Astrocyte of the spinal cord (primary cell): ENCODE measurements at regions not wholly inside any gene's neighbourhood (a gene's known extent, or its start where the extent isn't known, plus 50 kb on each side); places are given as distances from the start of the nearest gene placed in this dataset.
"Not testable (repeated sequence)": the region's sequence is repeated elsewhere in the genome, so short reads cannot be mapped to it uniquely, and the experiment has no call there.

Experiments
- DNase-seq: peaks from one replicate; pipeline ENCODE4 v3.0.0; 2011; ENCODE audit warnings: low read depth, low spot score
- H3K4me3 ChIP-seq: 2 replicates; pipeline ENCODE4 v1.5.1; 2011; ENCODE audit warnings: low read depth, mild to moderate bottlenecking, low read length, moderate library complexity
- CTCF ChIP-seq: IDR thresholded peaks from 2 replicates; pipeline ENCODE4 v1.5.1; 2012; ENCODE audit warnings: low read depth, mild to moderate bottlenecking, low read length, inconsistent platforms
- in situ Hi-C: cut with HindIII; loops from 2 replicates; pipeline ENCODE4 v1.10.0; 2017; ENCODE audit warnings: low sequenced_read_pairs

GRCh38 chr2:55124682-55125081 is 74.4 kb upstream of the RTN4 start:
- in situ Hi-C loops, H3K4me3 ChIP-seq, DNase-seq: not testable (repeated sequence)

GRCh38 chr2:55123851-55124269 is 73.6 kb upstream of the RTN4 start:
- TF ChIP-seq CTCF: no peak
- no peak overlapping the region for H3K4me3 ChIP-seq
- no peak for DNase-seq
- in situ Hi-C loops: no loop called here

DNA sequence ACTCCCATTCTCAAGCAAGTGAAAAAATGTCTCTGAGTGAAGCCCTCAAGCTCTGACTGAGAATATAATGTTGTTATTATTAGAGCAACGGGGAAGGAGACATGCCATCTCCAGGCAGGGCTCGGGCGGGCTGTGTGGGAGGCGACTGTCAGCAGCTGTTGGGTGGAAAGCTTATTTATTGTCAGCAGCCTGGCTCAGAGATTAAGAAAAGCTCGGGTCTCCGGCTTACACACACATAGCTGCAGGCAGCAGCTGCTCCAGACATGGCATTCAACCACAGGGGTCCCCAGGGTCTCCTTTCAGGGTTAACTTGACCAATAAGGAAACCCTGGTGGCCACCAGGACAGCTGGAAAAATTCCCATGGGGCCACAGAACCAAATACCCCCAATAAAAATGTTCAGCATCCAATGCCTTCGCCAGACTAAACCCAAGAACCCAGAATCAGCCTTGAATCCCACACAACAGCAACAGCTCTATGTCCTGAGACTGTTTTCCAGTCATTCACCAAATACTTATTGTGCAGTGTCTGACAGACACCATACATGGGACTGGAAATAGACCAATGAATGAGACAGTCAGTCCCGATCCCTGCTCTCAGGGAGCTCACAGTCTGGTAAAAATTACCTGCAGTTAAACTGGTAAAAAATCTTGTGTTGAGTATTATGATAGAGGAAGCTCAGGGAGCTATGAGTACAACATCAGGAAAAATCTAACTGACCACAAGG is 70.5 kb upstream of the RTN4 start:
- in situ Hi-C loops: no loop called here
- no peak for TF ChIP-seq CTCF
- DNase-seq: peak; percentile 58
- H3K4me3 ChIP-seq: no peak overlapping the region

GRCh38 chr2:55119711-55120487 is 69.6 kb upstream of the RTN4 start:
- in situ Hi-C loops: no loop called here
- TF ChIP-seq CTCF: no peak
- H3K4me3 ChIP-seq: no peak overlapping the region
- no peak for DNase-seq

- TF ChIP-seq CTCF: no peak
- in situ Hi-C loops: no loop called here
- DNase-seq: no peak
- H3K4me3 ChIP-seq: no peak overlapping the region
Observed at GRCh38 chr2:55118643-55119083, 68.4 kb upstream of the RTN4 start.

DNA sequence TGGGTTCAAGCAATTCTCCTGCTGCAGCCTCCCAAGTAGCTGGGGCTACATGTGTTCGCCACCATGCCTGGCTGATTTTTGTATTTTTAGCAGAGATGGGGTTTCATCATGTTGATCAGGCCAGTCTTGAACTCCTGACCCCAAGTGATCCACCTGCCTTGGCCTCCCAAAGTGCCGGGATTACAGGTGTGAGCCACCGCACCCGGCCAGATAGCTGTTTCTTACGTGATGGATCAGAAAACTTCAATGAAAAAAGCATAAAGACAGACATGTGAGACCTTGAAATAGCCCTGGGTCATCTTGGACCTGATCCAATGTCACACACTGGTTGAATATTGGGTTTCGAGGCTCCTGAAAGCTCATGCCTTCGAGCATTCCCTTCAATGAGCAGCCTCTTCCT is 66.7 kb upstream of the RTN4 start:
- no peak overlapping the region for H3K4me3 ChIP-seq
- no peak for TF ChIP-seq CTCF
- no peak for DNase-seq
- in situ Hi-C loops: no loop called here

GRCh38 chr2:55116598-55116964 is 66.3 kb upstream of the RTN4 start:
- in situ Hi-C loops: no loop called here
- TF ChIP-seq CTCF: no peak
- no peak overlapping the region for H3K4me3 ChIP-seq
- no peak for DNase-seq
